ENCODE measurements at regions not wholly inside any gene's neighbourhood (a gene's known extent, or its start where the extent isn't known, plus 50 kb on each side); places are given as distances from the start of the nearest gene placed in this dataset.

- Histone ChIP-seq H3K27me3 (ENCODE audit: control insufficient read depth, extremely low read depth, insufficient read depth, low read length) (no peaks in the 10 kb centered on the region), H3K27ac (ENCODE audit: control insufficient read depth, insufficient read depth, low read length) (no peak overlapping the region), H3K4me1 (ENCODE audit: control insufficient read depth, extremely low read depth, insufficient read depth, low read length) (no peaks in the 10 kb centered on the region), H4K20me1 (ENCODE audit: control insufficient read depth, extremely low read depth, insufficient read depth, low read length) (no peaks in the 10 kb centered on the region), H3K9ac (ENCODE audit: control insufficient read depth, extremely low read depth, insufficient read depth, low read length) (no peak overlapping the region), H3K4me2 (ENCODE audit: control insufficient read depth, extremely low read depth, insufficient read depth, low read depth, low read length) (no peak overlapping the region), H3K4me3 (ENCODE audit: control insufficient read depth in 2 of 3, extremely low read depth in 1 of 3, insufficient read depth in 2 of 3, low read depth in 1 of 3, low read length in 3 of 3) (no peak overlapping the region), H3K79me2 (ENCODE audit: control insufficient read depth, insufficient read depth, low read length) (no peaks in the 10 kb centered on the region), H3K9me3 (ENCODE audit: control insufficient read depth, low read depth, low read length) (no peaks in the 10 kb centered on the region), H3K9me1 (ENCODE audit: control insufficient read depth, extremely low read depth, insufficient read depth, low read length) (no peaks in the 10 kb centered on the region), H2AFZ (ENCODE audit: control insufficient read depth, low read length) (no peak overlapping the region), H3K36me3 (ENCODE audit: control insufficient read depth in 2 of 2, extremely low read depth in 1 of 2, insufficient read depth in 2 of 2, low read length in 2 of 2) (no peaks in the 10 kb centered on the region)
- no peak for TF ChIP-seq EZH2 (IDR thresholded peaks at IDR 0.05; ENCODE audit: low read length)
- no peak for TF ChIP-seq CTCF (optimal IDR thresholded peaks at IDR 0.05 in 1 of 3, IDR thresholded peaks at IDR 0.05 in 1 of 3, conservative IDR thresholded peaks at IDR 0.05 in 1 of 3; ENCODE audit: extremely low read depth in 1 of 3, insufficient read depth in 2 of 3, low read length in 3 of 3)
- FAIRE-seq (no peak), DNase-seq (ENCODE audit: low read depth, low spot score) (no peak)
- dilution Hi-C loops (cut with MboI; ENCODE audit: extremely low pct_ligation_motif_present, low sequenced_read_pairs), result no loop called here
These were observed 1055.7 kb downstream of the NAALADL2 start for GRCh38 chr3:175914785-175915184.

- H3K27ac ChIP-seq (ENCODE audit: control insufficient read depth, insufficient read depth, low read length), result no peak overlapping the region
- no peaks in the 10 kb centered on the region for H4K20me1 ChIP-seq (ENCODE audit: control insufficient read depth, extremely low read depth, insufficient read depth, low read length)
- H3K36me3 ChIP-seq (ENCODE audit: control insufficient read depth in 2 of 2, extremely low read depth in 1 of 2, insufficient read depth in 2 of 2, low read length in 2 of 2), result no peaks in the 10 kb centered on the region
- TF ChIP-seq EZH2 (IDR thresholded peaks at IDR 0.05; ENCODE audit: low read length), result no peak
- TF ChIP-seq CTCF (optimal IDR thresholded peaks at IDR 0.05 in 1 of 3, IDR thresholded peaks at IDR 0.05 in 1 of 3, conservative IDR thresholded peaks at IDR 0.05 in 1 of 3; ENCODE audit: extremely low read depth in 1 of 3, insufficient read depth in 2 of 3, low read length in 3 of 3), result no peak
- dilution Hi-C loops (cut with MboI; ENCODE audit: extremely low pct_ligation_motif_present, low sequenced_read_pairs), result no loop called here
- H3K27me3 ChIP-seq (ENCODE audit: control insufficient read depth, extremely low read depth, insufficient read depth, low read length), result no peaks in the 10 kb centered on the region
- H3K4me1 ChIP-seq (ENCODE audit: control insufficient read depth, extremely low read depth, insufficient read depth, low read length), result no peaks in the 10 kb centered on the region
- FAIRE-seq (no peak), DNase-seq (ENCODE audit: low read depth, low spot score) (no peak)
- no peaks in the 10 kb centered on the region for H3K9me3 ChIP-seq (ENCODE audit: control insufficient read depth, low read depth, low read length)
- H3K79me2 ChIP-seq (ENCODE audit: control insufficient read depth, insufficient read depth, low read length), result no peaks in the 10 kb centered on the region
- no peak overlapping the region for H3K4me2 ChIP-seq (ENCODE audit: control insufficient read depth, extremely low read depth, insufficient read depth, low read depth, low read length)
- no peak overlapping the region for H2AFZ ChIP-seq (ENCODE audit: control insufficient read depth, low read length)
- no peak overlapping the region for H3K9ac ChIP-seq (ENCODE audit: control insufficient read depth, extremely low read depth, insufficient read depth, low read length)
- no peaks in the 10 kb centered on the region for H3K9me1 ChIP-seq (ENCODE audit: control insufficient read depth, extremely low read depth, insufficient read depth, low read length)
- no peak overlapping the region for H3K4me3 ChIP-seq (ENCODE audit: control insufficient read depth in 2 of 3, extremely low read depth in 1 of 3, insufficient read depth in 2 of 3, low read depth in 1 of 3, low read length in 3 of 3)
These were observed 1054.2 kb downstream of the NAALADL2 start for GRCh38 chr3:175913286-175913685.
